Myocyte (in vitro differentiated cells): ENCODE measurements at regions not wholly inside any gene's neighbourhood (a gene's known extent, or its start where the extent isn't known, plus 50 kb on each side); places are given as distances from the start of the nearest gene placed in this dataset.

Experiments used
- DNase-seq: peaks from one replicate; pipeline ENCODE4 v3.0.0-alpha.2; 2012; ENCODE audit warnings: low read depth

GRCh38 chr14:61623927-61624326 lies 71.4 kb upstream of the HIF1A start:
- DNase-seq = no peak

DNA sequence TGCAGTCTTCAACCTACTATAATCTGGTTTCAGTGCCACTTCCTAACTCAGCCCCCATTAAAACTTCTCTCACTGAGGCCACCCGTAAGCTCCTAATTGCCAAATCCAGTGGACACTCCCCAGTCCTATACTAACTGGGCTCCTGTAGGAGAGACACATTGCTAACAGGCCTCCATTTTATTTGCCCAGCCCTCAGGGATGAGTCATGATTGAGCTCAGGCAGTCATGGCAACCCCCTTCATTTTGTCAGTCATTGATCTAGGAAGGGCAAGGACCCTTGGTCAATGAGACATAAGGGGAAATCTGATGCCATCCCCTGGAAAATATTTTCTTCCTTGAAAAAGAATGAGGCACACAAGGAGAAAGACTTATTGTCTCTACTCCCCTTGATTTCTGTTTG lies 70.1 kb upstream of the HIF1A start:
- DNase-seq = no peak

- DNase-seq = no peak
Measured at GRCh38 chr14:61627612-61628011, 67.7 kb upstream of the HIF1A start.

- peak; percentile 70 for DNase-seq
Measured at GRCh38 chr14:61628016-61628725, 67.1 kb upstream of the HIF1A start.

DNA sequence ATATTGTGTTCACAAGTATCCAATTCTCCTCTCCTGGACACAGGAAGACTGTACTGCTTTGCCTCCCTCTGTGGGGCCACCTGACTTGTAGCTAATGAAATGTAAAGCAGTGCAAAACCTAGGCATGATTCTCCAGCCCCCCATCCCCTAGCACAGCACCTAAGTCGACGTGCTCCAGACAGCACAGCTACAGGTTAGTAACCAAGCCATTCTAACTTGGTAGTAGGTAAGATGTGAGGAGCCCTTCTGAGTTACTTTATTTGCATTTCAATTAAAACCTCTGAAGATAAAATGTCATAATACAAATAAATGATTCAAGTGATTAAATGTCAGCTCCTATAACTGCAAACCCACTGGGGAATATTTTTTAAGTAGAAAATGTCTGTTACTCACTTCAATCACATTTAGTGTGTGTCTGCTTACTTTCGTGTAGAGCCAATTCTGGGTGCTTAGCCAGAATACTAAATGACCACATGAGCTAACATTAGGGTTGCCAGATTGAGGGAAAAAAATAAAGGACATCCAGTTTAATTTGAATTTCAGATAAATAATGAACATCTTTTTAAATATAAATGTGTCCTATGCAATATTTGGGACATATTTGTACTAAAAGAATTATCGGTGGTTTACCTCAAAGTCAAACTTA lies 64.8 kb upstream of the HIF1A start:
- DNase-seq = no peak

- no peak for DNase-seq
Measured at GRCh38 chr14:61631045-61631687, 64.1 kb upstream of the HIF1A start.

- peak; percentile 64 for DNase-seq
Measured at GRCh38 chr14:61632401-61632800, 62.9 kb upstream of the HIF1A start.

DNA sequence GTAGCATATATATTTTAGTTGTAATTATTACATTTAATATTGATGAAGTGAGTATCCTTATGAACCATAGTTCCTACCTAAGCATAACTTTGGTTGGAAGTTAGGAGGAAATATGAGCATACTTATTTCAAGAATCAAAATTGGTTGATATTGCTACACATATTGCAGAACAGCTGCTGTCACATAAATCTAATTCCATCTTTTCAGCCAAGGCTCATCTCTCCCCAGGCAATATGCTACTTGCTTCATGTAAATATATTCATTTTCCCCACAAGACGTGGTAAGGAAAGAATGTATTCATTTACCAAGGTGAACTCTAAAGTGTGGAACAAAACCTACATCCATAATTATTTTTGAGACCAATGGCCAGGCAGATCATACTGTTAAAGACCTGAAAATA lies 62.5 kb upstream of the HIF1A start:
- DNase-seq = peak; percentile 46

- DNase-seq = no peak
Measured at GRCh38 chr14:61636291-61636690, 59.0 kb upstream of the HIF1A start.

DNA sequence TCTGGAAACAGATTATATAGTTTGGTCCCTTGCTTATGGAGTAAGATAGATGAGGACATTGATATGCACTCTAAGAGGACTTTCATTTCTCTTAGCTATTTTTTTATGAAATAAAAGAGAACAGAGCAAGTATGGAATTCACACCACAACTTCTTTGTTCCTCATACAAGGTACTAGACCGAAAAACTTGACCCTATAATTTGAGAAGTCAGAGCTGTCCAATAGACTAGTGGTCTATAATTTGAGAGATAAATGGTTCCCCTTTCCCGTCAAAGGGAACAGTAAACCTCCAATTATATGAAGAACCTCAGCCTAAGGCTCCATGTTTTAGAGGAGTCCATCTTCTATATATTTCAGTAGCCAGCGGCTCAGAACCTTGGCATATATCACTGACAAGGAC lies 58.5 kb upstream of the HIF1A start:
- no peak for DNase-seq

- DNase-seq = no peak
Measured at GRCh38 chr14:61638595-61639387, 56.5 kb upstream of the HIF1A start.

DNA sequence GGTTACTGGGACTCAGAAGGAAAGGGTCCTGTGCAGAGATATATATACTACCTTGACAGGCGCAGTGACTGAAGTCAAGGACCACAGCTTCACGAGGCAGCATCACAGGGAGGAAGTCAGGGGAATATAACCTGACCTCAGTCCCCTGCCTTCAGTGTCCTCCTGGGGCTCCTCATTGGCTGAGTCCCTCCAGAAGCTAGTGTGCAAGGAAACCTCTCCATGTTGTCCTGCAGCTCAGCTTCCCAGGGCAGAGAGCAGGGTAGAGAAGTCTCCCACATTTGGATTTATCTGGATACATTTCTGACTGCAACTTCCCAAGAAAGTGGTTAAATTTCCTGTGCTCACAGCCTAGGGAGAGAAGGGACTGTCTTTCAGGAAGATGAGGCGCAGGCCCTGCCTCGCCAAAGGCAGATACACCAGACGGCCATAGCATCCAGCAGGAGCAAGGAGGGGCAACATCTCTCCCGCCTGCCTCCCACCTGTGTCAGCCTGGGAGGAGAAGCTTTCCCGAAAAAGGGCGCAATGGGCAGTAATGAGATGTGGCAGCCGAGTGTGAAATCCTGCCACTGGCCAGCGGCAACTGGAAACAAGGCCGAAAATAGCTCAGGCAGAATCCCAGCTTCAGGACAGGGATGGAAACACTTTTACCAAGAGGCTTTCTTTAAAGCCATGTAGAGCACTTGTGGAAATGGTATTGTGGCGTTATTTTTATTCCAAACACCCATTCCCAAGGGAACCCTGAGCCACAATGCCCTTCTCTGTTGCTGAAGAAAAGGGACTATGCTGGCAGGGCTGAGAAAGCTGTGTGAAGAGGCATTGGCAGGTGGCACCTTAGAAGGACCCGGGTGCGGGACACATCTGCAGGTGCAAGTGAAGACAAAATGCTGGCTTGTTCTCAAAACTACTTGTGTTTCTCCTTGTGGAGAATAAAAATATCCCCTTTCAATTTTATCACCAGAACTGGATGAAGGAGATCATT lies 54.9 kb upstream of the HIF1A start:
- peak; percentile 32 for DNase-seq

GRCh38 chr14:61641914-61642613 lies 53.2 kb upstream of the HIF1A start:
- DNase-seq = peak; percentile 48

- DNase-seq = no peak
Measured at GRCh38 chr14:61642614-61642982, 52.7 kb upstream of the HIF1A start.

DNA sequence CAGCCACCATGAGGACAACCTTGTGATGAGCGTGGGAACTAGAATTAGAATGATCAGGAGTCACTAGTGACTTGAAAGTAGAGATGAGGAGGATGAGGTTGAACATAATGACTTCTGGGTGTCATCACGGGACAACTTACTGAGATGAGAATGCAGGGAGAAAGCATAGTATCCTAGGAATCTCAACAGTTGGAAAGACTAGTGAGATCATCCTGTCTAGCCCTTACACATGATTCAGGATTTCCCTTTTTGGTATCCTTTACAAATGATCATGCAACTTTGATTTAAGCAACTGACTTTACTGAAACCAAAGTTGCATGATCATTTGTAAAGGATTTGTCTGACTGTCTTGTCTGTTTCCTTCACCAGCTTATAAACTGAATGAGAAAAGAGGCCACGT lies 51.8 kb upstream of the HIF1A start:
- DNase-seq = peak; percentile 52

DNA sequence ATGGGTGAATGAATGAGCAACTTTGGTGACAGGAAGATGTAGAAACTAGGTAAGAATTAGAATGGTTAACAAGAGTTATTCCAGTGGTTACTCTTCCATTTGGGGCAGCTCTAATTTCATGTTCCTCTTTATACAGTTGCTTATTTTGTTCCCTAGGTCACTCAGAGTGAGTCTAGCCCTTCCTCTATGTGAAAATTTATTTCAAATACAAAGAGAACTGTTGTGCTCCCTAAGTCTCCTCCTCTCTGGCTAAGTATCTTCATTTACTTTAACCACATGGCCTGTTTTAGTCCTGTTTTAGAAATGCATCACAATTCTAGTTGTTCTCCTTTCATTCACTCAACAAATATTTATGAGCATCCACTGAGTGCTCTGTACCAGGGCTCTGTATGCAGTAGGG lies 51.1 kb upstream of the HIF1A start:
- DNase-seq = no peak

DNA sequence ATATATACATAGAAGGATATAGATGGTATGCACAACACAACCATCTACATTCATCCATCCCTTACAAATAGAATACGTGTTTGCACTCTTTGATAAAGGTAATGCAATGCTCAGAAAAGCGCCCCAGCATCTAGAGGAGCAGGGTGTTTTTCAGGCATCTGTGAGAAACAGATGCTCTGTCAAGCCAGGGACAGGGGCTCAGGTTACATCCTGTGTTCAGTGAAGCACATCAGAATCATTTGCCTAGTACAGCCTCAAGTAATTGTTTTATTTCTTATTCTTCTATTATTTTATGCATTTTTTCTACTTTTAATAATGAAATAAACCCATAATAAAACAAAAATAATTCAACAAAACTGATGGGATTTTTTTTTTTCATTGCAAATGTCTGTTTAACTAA lies 50.5 kb upstream of the HIF1A start:
- DNase-seq = peak; percentile 61

GRCh38 chr14:61645247-61645646 lies 50.1 kb upstream of the HIF1A start:
- no peak for DNase-seq
